ENCODE measurements at regions not wholly inside any gene's neighbourhood (a gene's known extent, or its start where the extent isn't known, plus 50 kb on each side); places are given as distances from the start of the nearest gene placed in this dataset.
"Not testable (repeated sequence)": the region's sequence is repeated elsewhere in the genome, so short reads cannot be mapped to it uniquely, and the experiment has no call there.

- no peak for DNase-seq (ENCODE audit: low read depth)
Measured at GRCh38 chr10:28444031-28444430, 88.9 kb upstream of the WAC start.

- no peak for DNase-seq (ENCODE audit: low read depth)
Measured at GRCh38 chr10:28445516-28445915, 87.4 kb upstream of the WAC start.

DNA sequence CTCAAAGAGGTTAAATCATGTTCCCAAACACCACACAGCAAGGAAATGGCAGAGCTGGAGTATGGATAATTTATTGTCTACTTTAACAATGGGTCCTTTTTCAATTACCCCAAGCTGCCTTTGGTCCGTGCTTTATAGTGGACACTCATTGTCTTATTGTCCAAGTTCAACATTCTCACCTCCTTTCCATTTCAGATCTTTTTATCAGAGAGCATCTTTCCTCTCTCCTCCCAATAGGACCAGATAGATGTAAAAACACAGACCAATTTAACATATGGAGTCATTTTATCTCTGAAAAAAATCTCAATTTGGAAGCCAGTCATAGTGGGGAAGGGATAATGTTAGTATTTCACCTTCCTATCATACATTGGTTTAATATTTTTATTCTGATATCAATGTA, 83.5 kb upstream of the WAC start:
- no peak for DNase-seq (ENCODE audit: low read depth)

DNA sequence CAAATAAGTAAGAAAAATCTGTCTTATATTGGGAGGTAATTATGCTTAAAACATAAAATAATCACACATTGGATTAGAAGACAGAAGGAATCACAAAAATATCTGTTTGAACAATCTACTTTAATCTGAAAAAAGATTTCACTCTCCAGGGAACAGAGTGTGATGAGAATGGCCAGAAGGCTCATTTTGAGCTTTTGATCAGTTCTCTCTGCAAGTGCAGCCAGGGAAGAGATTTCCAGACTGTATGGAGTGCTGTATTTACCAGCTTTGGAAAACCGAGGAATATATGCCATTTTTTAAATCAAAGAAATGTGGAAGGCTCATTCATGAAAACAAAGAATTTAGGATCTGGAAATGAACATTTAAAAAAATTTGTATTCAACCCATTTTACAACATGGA, 83.0 kb upstream of the WAC start:
- no peak for DNase-seq (ENCODE audit: low read depth)

DNA sequence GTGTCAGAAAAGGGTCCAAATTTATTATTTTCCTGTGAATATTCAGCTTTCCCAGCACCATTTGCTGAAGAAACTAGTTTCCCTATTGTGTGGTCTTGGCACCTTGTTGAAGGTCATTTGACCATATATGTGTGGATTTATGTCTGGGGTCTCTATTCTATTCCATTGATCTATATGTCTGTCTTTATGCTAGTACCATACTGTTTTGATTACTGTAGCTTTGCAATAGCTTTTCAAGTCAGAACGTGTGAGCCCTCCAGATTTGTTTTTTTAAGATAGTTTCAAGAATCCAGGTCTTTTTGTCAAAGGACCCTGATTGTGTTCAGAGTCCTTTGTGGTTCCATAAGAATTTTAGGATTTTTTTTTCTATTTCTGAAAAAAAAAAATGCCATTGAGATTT, 79.0 kb upstream of the WAC start:
- no peak for DNase-seq (ENCODE audit: low read depth)

DNA sequence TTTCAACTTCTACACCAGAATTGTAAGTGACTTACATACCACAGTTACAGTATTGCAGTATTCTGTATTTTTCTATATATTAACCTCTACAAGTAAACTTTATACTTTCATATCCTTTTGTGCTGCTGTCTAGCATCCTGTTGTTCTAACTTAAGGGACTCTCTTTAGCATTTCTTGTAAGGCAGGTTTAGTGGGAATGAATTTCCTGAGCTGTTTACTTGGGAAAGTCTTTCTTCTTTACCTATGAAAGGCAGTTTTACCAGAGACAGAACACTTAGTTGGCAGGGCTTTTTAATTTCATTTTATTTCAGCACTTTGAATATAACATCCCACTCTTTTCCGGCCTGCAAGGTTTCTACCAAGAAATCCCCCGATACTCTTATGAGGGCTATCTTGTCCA, 75.8 kb upstream of the WAC start:
- no peak for DNase-seq (ENCODE audit: low read depth)

- not testable (repeated sequence) for DNase-seq (ENCODE audit: low read depth)
Measured at GRCh38 chr10:28457873-28458272, 75.0 kb upstream of the WAC start.

GRCh38 chr10:28459453-28460144, 73.3 kb upstream of the WAC start:
- no peak for DNase-seq (ENCODE audit: low read depth)

- no peak for DNase-seq (ENCODE audit: low read depth)
Measured at GRCh38 chr10:28463141-28463540, 69.8 kb upstream of the WAC start.

GRCh38 chr10:28463676-28464395, 69.1 kb upstream of the WAC start:
- no peak for DNase-seq (ENCODE audit: low read depth)

DNA sequence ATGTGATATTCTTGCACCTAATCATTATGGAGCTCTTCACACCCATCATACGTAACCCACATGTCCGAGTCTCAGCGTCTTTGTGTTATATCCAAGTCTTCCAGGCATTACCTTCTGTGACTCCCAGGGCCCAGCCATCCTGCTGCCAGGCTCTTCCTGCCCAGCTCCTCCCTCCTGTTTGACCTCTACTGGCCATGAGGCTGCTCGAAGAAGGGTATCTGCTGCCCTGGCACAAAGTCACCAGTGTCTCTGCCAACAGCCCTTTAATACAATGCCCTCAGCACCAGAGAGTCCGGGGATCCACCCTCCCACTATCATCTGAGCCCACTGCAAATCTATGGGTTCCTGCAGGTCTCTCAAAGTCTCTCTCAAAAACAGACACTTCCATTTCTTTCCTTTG, 65.3 kb upstream of the WAC start:
- no peak for DNase-seq (ENCODE audit: low read depth)

DNA sequence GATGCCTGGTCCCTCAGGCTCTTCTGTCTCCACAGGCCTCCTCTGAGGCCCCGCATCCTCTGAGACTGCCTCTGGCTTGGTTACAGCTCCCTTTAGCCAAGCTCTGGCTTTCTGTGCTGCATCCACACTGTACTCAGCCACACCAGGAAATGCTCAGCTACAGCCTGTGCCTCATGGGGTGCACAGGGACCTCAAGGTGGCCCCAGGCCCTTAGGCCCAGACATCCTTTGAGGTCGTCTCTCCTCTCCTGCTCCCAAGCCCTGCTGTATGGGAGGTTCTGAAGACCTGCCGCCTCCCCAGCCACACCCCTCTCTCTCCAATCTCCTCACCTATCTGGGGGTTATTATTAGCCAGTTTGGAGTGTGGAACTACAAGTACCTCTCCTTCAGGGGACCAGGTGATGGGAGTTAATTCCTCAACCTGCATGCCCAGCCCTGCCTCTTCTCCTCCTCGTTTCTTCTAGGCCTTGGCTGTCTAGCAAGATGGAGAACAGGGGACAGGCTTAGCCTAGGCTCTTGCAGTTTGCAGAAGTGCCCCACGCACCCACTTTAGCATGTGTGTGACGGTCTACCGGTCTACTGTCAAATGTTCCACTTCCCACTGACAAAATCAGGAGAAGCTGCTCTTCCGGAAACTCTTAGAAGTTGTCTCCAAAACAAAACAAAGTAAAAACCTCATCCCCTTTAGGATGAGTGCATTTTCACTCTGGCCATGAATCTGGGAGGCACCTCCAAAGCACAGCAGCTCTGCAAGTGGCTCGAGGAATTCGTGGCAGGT, 64.0 kb upstream of the WAC start:
- DNase-seq (ENCODE audit: low read depth), result no peak

GRCh38 chr10:28470873-28471651, 61.9 kb upstream of the WAC start:
- DNase-seq (ENCODE audit: low read depth), result no peak

GRCh38 chr10:28471652-28472050, 61.3 kb upstream of the WAC start:
- DNase-seq (ENCODE audit: low read depth), result no peak

DNA sequence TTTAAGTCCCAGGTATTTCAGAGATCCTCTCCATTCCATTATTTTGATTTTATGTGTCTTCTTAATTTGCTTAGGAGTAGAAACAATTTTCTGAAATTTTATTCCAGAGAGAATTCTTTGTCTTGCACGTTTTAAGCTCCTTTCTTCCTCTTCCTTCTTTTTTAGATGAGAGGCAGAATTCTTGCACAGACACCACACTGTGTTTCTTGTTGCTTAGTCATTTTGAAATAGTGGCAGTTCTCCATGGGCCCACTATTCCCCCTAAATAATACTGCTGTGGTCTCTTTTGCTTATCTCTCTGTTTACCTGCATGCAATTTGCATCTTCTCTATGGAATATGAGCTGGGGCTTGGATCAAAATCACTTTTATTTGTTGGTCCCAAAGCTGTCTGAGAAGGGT, 54.3 kb upstream of the WAC start:
- DNase-seq (ENCODE audit: low read depth), result no peak

- DNase-seq (ENCODE audit: low read depth), result no peak
Measured at GRCh38 chr10:28479425-28479865, 53.5 kb upstream of the WAC start.

- no peak for DNase-seq (ENCODE audit: low read depth)
Measured at GRCh38 chr10:28479927-28480627, 52.8 kb upstream of the WAC start.

DNA sequence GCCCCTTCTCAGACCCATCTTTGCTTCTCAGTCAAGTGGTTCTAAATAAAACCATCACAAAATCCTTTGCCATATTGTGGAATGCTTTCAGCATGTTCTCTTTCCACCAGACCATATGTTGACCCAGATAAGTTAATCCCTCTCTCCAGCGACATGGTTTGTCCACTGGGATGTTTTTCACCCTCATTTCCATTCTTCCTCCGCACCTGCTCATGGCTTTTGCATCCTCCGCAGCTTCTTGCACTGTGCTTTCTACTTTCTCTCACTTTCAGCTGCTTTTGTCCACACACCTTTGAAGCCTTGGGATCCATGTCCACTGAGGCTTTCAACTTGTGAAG, 52.3 kb upstream of the WAC start:
- no peak for DNase-seq (ENCODE audit: low read depth)

- DNase-seq (ENCODE audit: low read depth), result not testable (repeated sequence)
Measured at GRCh38 chr10:28481346-28481745, 51.6 kb upstream of the WAC start.

GRCh38 chr10:28481968-28482367, 51.0 kb upstream of the WAC start:
- no peak for DNase-seq (ENCODE audit: low read depth)

Measured in T follicular helper cell (primary cell).